Dermis microvascular lymphatic vessel endothelial cell (primary cell): ENCODE measurements at regions not wholly inside any gene's neighbourhood (a gene's known extent, or its start where the extent isn't known, plus 50 kb on each side); places are given as distances from the start of the nearest gene placed in this dataset.
"Not testable (repeated sequence)": the region's sequence is repeated elsewhere in the genome, so short reads cannot be mapped to it uniquely, and the experiment has no call there.

Experiments used
- DNase-seq, 2 donors: peaks; one replicate each; pipeline versions ENCODE4 v3.0.0 to v3.0.0-alpha.2; 2010; ENCODE audit warnings: low read depth in 2 of 2

GRCh38 chr5:6273749-6274148 is 104.6 kb downstream of the MED10 start:
- DNase-seq = no peak

DNA sequence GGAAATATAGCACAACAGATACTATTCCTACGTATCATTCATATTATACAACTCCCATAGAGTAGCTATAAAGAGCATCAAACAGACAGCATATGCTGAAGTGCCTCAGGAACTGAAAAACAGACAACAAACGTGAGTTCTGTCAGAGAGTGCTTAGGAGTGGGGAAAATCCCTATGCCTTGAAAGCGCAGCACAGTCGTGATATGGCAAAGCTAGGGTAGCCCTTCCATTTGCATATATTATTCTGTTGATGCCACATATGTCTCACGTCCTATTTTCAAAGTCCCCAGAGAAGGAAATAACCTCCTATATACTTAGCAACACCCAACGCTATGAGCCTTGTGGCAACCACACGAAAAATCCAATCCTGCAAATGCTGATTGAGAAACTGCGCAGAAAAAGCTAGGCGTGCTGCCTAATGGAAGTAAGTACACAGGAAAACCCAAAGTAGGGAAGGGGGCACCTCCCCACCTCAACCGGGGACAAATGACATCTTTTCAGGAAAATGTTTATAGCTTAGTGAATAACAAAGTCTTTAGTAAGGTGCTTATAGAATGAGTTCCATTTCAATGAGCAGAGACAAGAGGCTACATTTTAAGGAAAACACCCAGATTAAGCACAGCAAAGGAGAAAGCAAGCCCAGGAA is 105.1 kb downstream of the MED10 start:
- DNase-seq = no peak

GRCh38 chr5:6269925-6270324 is 108.4 kb downstream of the MED10 start:
- no peak for DNase-seq

- DNase-seq = no peak
Observed at GRCh38 chr5:6266671-6267197, 111.6 kb downstream of the MED10 start.

DNA sequence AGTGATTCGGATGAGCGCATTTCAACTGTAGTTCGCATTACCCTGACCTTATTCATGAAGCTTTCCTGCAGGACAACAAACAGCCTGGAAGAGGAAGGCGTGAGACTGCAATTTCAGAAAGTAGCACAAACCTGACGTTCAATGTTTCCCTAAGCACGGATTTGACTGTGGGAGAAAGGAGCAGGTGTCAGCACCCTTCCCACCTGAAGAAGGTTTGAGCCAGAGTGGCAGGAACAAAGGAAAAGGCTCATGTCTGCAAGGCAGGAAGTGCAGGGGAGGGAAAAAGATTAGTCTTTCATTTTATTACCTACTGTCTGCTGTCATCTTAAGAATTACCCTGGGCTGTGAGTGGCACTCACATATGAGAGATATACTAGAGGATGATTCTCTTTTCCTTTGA is 114.0 kb downstream of the MED10 start:
- no peak for DNase-seq

GRCh38 chr5:6262651-6263363 is 115.5 kb downstream of the MED10 start:
- no peak for DNase-seq

- no peak for DNase-seq
Observed at GRCh38 chr5:6261668-6262067, 116.7 kb downstream of the MED10 start.

GRCh38 chr5:6261256-6261655 is 117.1 kb downstream of the MED10 start:
- DNase-seq = no peak

DNA sequence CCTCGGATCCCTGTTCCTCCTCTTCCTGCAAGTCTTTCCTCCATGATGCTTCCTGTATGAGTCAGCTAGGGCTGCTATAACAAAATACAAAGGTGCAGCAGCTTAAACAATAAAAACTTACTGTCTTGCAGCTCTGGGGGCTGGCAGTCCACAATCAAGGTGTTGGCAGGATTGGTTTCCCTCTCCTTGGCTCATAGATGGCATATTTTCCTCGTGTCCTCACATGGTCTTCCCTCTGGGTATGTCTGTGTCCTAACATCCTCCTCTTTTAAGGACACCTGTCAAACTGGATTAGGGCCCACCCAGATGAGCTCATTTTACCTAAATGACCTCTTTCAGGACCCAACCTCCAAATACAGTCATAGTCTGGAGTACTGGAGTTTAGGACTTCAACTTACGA is 117.5 kb downstream of the MED10 start:
- no peak for DNase-seq

DNA sequence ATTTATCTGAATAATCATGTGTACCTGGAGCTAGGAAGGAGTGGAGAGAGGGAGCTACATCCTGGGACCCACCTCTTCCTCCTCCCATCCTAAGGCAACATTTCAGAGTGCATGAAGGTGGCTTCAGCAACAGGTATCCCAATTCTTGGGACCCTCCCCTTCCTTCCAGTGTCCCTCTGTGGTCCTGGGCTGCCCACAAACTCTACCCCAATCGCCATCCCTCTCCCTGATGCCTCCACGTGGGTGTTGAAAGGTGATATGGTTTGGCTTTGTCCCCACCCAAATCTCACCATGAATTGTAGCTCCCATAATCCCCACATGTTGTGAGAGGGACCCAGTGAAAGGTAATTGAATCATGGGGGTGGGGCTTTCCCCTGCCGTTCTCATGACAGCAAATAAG is 121.4 kb downstream of the MED10 start:
- no peak for DNase-seq

GRCh38 chr5:6255956-6256355 is 122.4 kb downstream of the MED10 start:
- no peak for DNase-seq

GRCh38 chr5:6253846-6254245 is 124.5 kb downstream of the MED10 start:
- DNase-seq = no peak

DNA sequence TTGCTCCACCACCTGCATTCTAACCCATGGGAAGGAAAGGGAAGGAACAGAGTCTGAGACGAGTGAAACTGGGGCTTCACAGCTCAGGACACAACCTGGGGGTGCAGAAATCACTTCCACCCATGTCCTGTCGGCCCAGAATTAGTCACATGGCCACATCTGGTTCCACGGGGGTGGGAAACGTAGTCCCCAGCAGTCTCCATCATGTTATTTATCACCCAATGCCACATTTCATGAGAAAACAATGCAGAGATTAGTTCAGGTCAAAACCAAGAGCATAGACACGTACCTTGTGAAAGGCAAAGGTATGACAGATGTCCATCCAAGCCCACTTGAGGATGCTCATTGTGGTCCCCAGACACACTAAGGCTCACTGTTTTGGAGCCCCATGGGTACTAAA is 125.1 kb downstream of the MED10 start:
- DNase-seq = no peak

DNA sequence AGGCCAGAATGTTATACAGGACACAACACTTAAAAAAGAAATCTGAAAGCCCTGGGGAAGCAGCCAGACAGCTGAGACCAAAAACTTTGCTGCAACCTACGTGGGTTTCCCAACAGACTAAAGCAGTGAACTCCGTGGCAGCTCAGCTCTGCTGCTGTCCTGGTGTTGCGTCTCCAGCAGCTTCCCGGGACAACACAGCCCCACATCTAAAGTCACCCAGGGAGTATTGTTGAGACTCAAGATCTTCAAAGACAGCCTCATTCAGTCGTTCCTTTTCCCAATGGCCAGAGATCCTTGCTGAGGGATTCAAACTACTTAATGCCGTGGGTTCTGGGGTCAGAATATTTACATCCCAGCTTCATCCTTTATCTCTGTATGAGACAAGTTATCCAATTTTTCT is 125.8 kb downstream of the MED10 start:
- no peak for DNase-seq

DNA sequence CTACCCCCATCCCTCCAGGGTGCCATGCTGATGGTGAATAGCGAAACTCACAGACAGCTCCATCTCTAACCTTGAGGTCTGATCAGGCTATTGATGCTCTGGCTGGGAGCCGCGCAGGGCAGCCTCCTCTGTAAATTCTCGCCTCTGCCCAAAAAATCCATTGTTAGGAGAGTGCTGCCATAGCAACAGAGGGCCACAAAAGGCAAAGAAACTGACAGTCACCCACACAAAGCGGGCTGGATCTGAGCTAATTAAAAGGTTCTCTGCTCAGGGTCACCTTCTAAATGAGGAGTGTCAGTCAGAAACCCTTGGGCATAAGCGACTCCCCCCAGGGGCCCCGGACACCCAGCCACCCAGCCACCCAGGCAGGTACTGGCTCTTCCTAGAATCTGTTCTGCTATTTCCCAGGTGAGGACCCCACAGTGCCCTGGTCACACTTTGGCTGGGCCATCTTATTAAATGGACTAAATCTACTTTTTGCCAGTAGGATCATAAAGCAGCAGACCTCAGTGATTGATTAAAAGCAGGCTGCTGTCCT is 126.7 kb downstream of the MED10 start:
- DNase-seq = no peak

DNA sequence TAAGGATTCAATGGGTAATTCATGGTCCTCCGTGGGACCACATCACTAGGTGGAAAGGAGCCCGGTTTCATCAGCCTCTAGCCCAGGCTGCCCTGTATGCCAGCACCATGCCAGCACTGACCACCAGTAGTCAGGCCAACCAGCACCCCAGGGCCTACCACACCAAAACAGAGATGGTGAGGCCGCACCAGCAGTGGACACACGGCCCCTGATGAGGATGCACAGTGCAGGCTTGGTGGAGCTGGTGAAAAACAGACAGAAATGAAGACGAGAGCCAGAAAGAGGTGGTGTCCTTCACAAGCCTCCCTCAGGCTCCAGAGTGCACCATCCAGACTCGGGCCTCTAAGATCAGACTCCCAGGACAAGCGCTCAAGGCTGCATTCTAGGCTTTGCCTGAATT is 128.2 kb downstream of the MED10 start:
- no peak for DNase-seq

GRCh38 chr5:6248132-6248531 is 130.2 kb downstream of the MED10 start:
- DNase-seq = no peak

GRCh38 chr5:6246820-6247437 is 131.4 kb downstream of the MED10 start:
- no peak for DNase-seq

- DNase-seq = no peak
Observed at GRCh38 chr5:6244339-6244714, 134.0 kb downstream of the MED10 start.

DNA sequence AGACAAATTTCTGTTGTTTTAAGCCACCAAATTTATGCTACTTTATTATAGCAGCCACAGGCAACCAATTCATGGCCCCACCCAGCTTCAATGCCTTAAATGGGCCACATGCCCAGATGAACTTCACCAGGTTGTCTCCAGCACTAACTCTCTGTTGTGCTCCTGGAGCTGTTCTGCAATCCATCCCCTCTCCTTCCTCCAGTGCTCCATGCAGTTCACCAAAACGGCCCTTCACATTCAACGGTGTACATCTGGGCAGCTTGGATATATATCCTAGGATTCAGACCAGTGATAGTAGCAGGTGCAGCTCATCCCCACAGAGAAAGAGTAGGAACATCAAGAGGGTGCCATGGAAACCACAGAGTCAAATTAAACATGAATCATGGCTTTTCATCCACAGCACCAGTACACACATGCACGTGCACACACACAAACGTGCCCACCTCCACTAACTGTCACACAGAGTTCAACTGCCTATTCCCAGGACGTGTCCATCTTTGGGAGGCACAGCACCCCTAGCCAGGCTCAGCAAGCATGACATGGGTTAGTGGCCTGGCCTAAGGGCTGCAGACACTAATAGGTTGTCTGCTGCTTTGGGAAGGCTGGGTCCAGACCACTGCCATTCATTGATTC is 134.5 kb downstream of the MED10 start:
- DNase-seq = no peak

- not testable (repeated sequence) for DNase-seq
Observed at GRCh38 chr5:6241056-6241455, 137.3 kb downstream of the MED10 start.

- no peak for DNase-seq
Observed at GRCh38 chr5:6236858-6237481, 141.4 kb downstream of the MED10 start.
